Naive thymus-derived CD4-positive, alpha-beta T cell (primary cell): ENCODE measurements at regions not wholly inside any gene's neighbourhood (a gene's known extent, or its start where the extent isn't known, plus 50 kb on each side); places are given as distances from the start of the nearest gene placed in this dataset.

Experiments
- ATAC-seq: fragments of 150-1000 bp; cut with Tn5 transposase; 2 replicates; pipeline ENCODE4 v1.10.0; 2021; ENCODE audit warnings: mild to moderate bottlenecking, moderate library complexity
- CTCF ChIA-PET: fragments of 350-600 bp; sonication (Branson Sonifier 250); formaldehyde crosslinking; loops from one replicate; lab custom pipeline; 2021; ENCODE audit warnings: antibody characterized with exemption; lab: Charles Lee
- POLR2A ChIA-PET: fragments of 350-600 bp; sonication (Branson Sonifier 250); formaldehyde crosslinking; loops from one replicate; lab custom pipeline; 2021; ENCODE audit warnings: antibody characterized with exemption, inconsistent platforms; lab: Charles Lee
- DNase-seq, 9 donors: peaks; one replicate each; pipeline versions ENCODE4 v3.0.0 to v3.0.0-alpha.2; 2020 to 2022; ENCODE audit warnings: mixed read lengths in 1 of 9
- H3K27ac ChIP-seq: one replicate; pipeline ENCODE4 v1.7.0; 2013; ENCODE audit warnings: mild to moderate bottlenecking, low read depth, low read length, moderate library complexity
- H3K27me3 ChIP-seq, 2 donors: one replicate each; pipeline ENCODE4 v1.7.0; 2013; ENCODE audit warnings: low read length in 2 of 2, mild to moderate bottlenecking in 2 of 2, moderate library complexity in 2 of 2; ENCODE audit not compliant: control insufficient read depth in 2 of 2, insufficient read depth in 2 of 2
- H3K36me3 ChIP-seq, 3 experiments: 1 replicate in 2 of 3; 2 replicates in 1 of 3; pipeline ENCODE4 v1.7.0; 2013; ENCODE audit warnings: low read length in 3 of 3, mild to moderate bottlenecking in 3 of 3, moderate library complexity in 1 of 3; ENCODE audit not compliant: insufficient read depth in 3 of 3, control insufficient read depth in 2 of 3
- H3K4me1 ChIP-seq, 2 donors: one replicate each; pipeline ENCODE4 v1.7.0; 2013; ENCODE audit warnings: low read length in 2 of 2, mild to moderate bottlenecking in 2 of 2, moderate library complexity in 1 of 2; ENCODE audit not compliant: control insufficient read depth in 2 of 2, insufficient read depth in 2 of 2
- H3K4me3 ChIP-seq: 2 replicates; pipeline ENCODE4 v1.7.0; 2013; ENCODE audit warnings: mild to moderate bottlenecking, low read length
- H3K9me3 ChIP-seq, 3 experiments: 1 replicate in 2 of 3; 2 replicates in 1 of 3; pipeline ENCODE4 v1.7.0; 2013; ENCODE audit warnings: low read length in 3 of 3; ENCODE audit not compliant: control insufficient read depth in 2 of 3
- H3K27ac Mint-ChIP-seq, 9 donors: one replicate each; pipeline ENCODE4 v1.8.0; 2020 to 2022; ENCODE audit warnings: mixed read lengths in 9 of 9, mild to moderate bottlenecking in 8 of 9, moderate library complexity in 5 of 9, inconsistent platforms in 2 of 9
- H3K27me3 Mint-ChIP-seq, 5 donors: one replicate each; pipeline ENCODE4 v1.8.0; 2021 to 2022; ENCODE audit warnings: mixed read lengths in 5 of 5, mild to moderate bottlenecking in 1 of 5
- H3K36me3 Mint-ChIP-seq, 5 donors: one replicate each; pipeline ENCODE4 v1.8.0; 2020 to 2022; ENCODE audit warnings: mixed read lengths in 5 of 5, mild to moderate bottlenecking in 3 of 5, inconsistent platforms in 1 of 5
- H3K4me1 Mint-ChIP-seq, 7 donors: one replicate each; pipeline ENCODE4 v1.8.0; 2020 to 2022; ENCODE audit warnings: mixed read lengths in 7 of 7, mild to moderate bottlenecking in 3 of 7, inconsistent platforms in 1 of 7
- H3K4me3 Mint-ChIP-seq, 10 donors: one replicate each; pipeline ENCODE4 v1.8.0; 2020 to 2022; ENCODE audit warnings: mild to moderate bottlenecking in 10 of 10, mixed read lengths in 10 of 10, moderate library complexity in 6 of 10, inconsistent platforms in 2 of 10
- H3K9me3 Mint-ChIP-seq, 11 donors: one replicate each; pipeline ENCODE4 v1.8.0; 2020 to 2022; ENCODE audit warnings: mixed read lengths in 11 of 11, mild to moderate bottlenecking in 4 of 11, inconsistent platforms in 1 of 11, moderate library complexity in 1 of 11
- intact Hi-C, 2 donors: fragments of 100-400 bp; cut with micrococcal nuclease; formaldehyde crosslinking; loops; one replicate each; pipeline ENCODE4 v1.15.1; 2023

DNA sequence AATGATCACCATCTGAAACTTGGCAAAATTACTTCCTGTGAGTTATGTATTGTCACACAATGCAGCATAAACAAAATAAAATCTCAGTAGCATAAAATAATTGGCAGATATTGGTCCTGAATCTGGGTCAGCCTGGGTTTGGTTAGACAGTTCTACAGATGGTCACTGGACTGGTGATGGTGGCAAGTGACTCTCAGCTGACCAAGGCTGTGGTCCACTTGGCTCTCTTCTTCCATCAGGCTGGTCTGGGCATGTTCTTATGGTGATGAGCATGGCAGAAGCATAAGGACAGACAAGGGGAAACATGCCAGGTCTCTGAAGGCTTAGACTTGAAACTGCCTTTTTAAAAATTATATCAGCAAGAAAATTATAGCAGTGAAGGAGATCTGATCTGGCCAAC, 1205.0 kb upstream of the EPHA6 start:
- CTCF ChIA-PET, result no interaction called here
- H3K27ac ChIP-seq, result no peak overlapping the region
- Mint-ChIP-seq H3K4me1 (no peaks in the 10 kb centered on the region), H3K9me3 (peaks cover 9 to 43% (median 13%) of the 10 kb centered on the region in 11 donors), H3K36me3 (peaks cover 0 to 5% (median 0%) of the 10 kb centered on the region in 5 donors), H3K27ac (no peak overlapping the region), H3K4me3 (no peak overlapping the region), H3K27me3 (no peaks in the 10 kb centered on the region)
- intact Hi-C loops, result no loop called here
- POLR2A ChIA-PET, result no interaction called here
- no peaks in the 10 kb centered on the region for H3K36me3 ChIP-seq
- no peaks in the 10 kb centered on the region for H3K4me1 ChIP-seq
- no peak overlapping the region for H3K4me3 ChIP-seq
- no peak for ATAC-seq
- H3K9me3 ChIP-seq, result peaks cover 0 to 11% (median 0%) of the 10 kb centered on the region in 3 experiments
- no peak for DNase-seq
- no peaks in the 10 kb centered on the region for H3K27me3 ChIP-seq

DNA sequence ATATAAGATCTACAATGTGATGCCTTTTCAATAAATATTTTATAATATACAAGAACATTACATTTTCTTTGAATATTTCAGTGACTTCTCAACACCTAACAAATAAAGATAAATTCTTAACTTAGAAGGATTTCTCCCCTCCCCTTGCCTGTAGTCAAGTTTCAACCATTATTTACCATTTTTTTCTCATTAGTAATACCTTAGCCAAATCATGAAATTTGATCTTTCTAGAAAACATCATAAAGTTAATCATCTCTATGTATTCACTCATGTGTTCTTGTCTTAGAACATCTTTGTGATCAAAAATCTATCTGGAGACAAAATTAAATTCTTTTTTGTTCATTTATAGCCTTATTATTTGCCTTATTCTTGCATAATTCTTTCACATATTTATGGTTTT, 1201.8 kb upstream of the EPHA6 start:
- Mint-ChIP-seq H3K9me3 (peaks cover 3 to 19% (median 9%) of the 10 kb centered on the region in 11 donors), H3K4me3 (no peak overlapping the region), H3K4me1 (no peaks in the 10 kb centered on the region), H3K36me3 (peaks cover 0 to 3% (median 0%) of the 10 kb centered on the region in 5 donors), H3K27ac (no peak overlapping the region), H3K27me3 (no peaks in the 10 kb centered on the region)
- peaks cover 0 to 4% (median 0%) of the 10 kb centered on the region in 3 experiments for H3K9me3 ChIP-seq
- DNase-seq, result no peak
- CTCF ChIA-PET, result no interaction called here
- H3K4me3 ChIP-seq, result no peak overlapping the region
- no peaks in the 10 kb centered on the region for H3K4me1 ChIP-seq
- H3K36me3 ChIP-seq, result no peaks in the 10 kb centered on the region
- no peaks in the 10 kb centered on the region for H3K27me3 ChIP-seq
- no peak overlapping the region for H3K27ac ChIP-seq
- POLR2A ChIA-PET, result no interaction called here
- no peak for ATAC-seq
- intact Hi-C loops, result no loop called here

DNA sequence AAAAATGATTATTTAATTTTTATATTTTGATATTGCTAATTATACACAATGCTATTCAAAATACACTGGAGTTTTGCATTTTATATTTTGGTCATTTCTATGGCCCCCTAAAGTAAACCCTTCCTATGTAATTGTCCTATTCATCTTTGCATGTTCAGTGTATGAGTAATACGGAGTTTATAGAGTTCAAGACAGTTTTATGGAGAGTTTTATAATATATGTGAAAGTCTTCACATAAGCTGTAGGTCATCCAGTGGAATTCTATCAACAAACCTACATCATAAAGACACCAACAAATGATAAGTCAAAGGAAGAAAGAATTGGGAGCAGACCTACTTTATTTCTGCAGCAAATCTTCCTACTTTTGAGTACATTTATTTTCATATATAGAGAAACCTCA, 1200.4 kb upstream of the EPHA6 start:
- ChIA-PET POLR2A (no interaction called here), CTCF (no interaction called here)
- Mint-ChIP-seq H3K27me3 (no peaks in the 10 kb centered on the region), H3K9me3 (peaks cover 0 to 13% (median 6%) of the 10 kb centered on the region in 11 donors), H3K4me1 (no peaks in the 10 kb centered on the region), H3K36me3 (no peaks in the 10 kb centered on the region), H3K27ac (no peak overlapping the region), H3K4me3 (no peak overlapping the region)
- no peak for DNase-seq
- H3K36me3 ChIP-seq, result no peaks in the 10 kb centered on the region
- H3K27ac ChIP-seq, result no peak overlapping the region
- no peaks in the 10 kb centered on the region for H3K27me3 ChIP-seq
- no peak overlapping the region for H3K4me3 ChIP-seq
- intact Hi-C loops, result no loop called here
- no peaks in the 10 kb centered on the region for H3K4me1 ChIP-seq
- H3K9me3 ChIP-seq, result no peaks in the 10 kb centered on the region
- no peak for ATAC-seq

DNA sequence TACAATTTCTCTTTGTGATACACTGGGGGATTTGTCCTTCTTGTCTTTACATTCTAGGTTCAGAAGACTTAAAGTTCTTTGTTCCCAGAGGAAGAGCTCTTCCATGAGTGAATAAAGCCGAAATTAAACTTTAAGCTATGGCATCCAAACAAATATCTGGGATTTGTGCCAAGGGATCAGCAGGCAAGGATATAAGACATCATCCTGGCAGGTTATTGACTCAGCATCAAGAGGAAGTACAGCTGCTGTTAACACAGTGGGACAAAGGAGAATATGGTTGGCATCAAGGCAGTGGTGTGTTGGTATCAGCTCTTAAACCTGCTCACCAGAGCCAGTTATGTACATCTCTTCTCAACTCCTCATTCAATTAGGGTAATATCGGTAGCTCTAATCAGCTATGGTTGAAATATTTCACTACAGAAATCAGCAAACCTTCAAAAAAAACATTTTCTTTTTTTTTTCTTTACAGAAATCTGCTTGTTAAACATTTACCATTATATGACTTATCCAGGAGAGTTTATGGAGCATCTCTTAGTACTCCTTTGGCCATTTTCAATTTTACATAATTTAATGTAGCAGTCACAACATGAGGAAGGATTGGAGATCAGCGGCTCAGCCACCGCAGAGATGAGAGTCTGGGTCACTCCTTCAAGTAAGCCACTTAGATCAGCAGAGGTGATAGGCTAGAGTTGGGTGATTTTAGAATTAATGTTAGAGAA, 1198.6 kb upstream of the EPHA6 start:
- peaks cover 0 to 13% (median 4%) of the 10 kb centered on the region in 11 donors for H3K9me3 Mint-ChIP-seq
- H3K27ac Mint-ChIP-seq, result no peak overlapping the region
- intact Hi-C loops, result no loop called here
- ChIA-PET POLR2A (no interaction called here), CTCF (interaction anchor here (0.6 kb wide), 1 partner anchor 466 kb away, joined by 3 read pairs; no protein-coding TSS in a partner anchor)
- H3K4me1 ChIP-seq, result no peaks in the 10 kb centered on the region
- ATAC-seq (no peak), DNase-seq (no peak)
- no peak overlapping the region for H3K27ac ChIP-seq
- H3K4me1 Mint-ChIP-seq, result no peaks in the 10 kb centered on the region
- H3K27me3 ChIP-seq, result no peaks in the 10 kb centered on the region
- H3K4me3 Mint-ChIP-seq, result no peak overlapping the region
- no peak overlapping the region for H3K4me3 ChIP-seq
- no peaks in the 10 kb centered on the region for H3K27me3 Mint-ChIP-seq
- no peaks in the 10 kb centered on the region for H3K36me3 ChIP-seq
- no peaks in the 10 kb centered on the region for H3K9me3 ChIP-seq
- H3K36me3 Mint-ChIP-seq, result no peaks in the 10 kb centered on the region

DNA sequence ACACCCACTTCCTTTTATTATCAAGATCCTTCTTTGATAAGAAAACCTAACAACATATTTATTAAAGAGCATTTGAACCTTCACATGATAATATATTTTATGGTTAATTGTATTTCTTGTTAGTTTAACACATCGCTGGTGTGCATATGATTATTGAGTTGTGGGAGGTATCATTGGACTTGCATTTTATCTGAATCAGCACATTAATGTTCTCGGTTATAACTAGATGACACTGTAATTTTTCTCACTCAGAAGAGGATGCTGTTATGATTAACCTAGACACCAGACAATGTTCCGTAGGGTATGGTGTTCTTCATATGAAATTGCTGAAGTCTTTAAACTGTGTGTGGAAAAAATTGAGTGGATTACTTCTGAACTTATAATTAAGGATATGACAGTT, 1188.3 kb upstream of the EPHA6 start:
- H3K4me3 ChIP-seq, result no peak overlapping the region
- no peaks in the 10 kb centered on the region for H3K36me3 Mint-ChIP-seq
- H3K27me3 ChIP-seq, result no peaks in the 10 kb centered on the region
- H3K27ac ChIP-seq, result no peak overlapping the region
- peaks cover 0 to 6% (median 2%) of the 10 kb centered on the region in 11 donors for H3K9me3 Mint-ChIP-seq
- ChIA-PET CTCF (no interaction called here), POLR2A (no interaction called here)
- no peaks in the 10 kb centered on the region for H3K4me1 ChIP-seq
- no peaks in the 10 kb centered on the region for H3K4me1 Mint-ChIP-seq
- H3K4me3 Mint-ChIP-seq, result no peak overlapping the region
- DNase-seq, result no peak
- no peak overlapping the region for H3K27ac Mint-ChIP-seq
- H3K9me3 ChIP-seq, result no peaks in the 10 kb centered on the region
- H3K36me3 ChIP-seq, result no peaks in the 10 kb centered on the region
- H3K27me3 Mint-ChIP-seq, result no peaks in the 10 kb centered on the region
- no peak for ATAC-seq
- intact Hi-C loops, result no loop called here

DNA sequence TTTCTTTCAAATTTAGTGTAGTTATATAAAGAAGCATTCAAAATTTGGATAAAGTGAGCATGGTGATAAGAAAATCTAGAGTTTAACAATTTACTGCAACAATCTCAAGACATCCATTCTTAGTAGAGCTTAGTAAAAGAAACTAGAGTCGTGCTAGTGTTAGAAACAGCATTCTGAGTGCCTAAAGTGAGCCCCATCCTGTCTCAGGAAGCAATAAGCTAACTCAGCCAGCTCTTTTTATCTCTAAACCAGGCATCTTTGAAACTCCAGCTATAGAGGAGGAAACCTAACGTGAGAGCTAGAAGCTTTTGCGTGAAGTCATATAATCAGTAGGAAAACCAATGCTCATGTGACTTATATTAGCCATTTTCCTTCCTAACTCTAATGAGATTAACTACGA, 1187.1 kb upstream of the EPHA6 start:
- DNase-seq (no peak), ATAC-seq (no peak)
- no peaks in the 10 kb centered on the region for H3K4me1 ChIP-seq
- Mint-ChIP-seq H3K36me3 (no peaks in the 10 kb centered on the region), H3K9me3 (peaks cover 0 to 5% (median 0%) of the 10 kb centered on the region in 11 donors), H3K4me3 (no peak overlapping the region), H3K27me3 (no peaks in the 10 kb centered on the region), H3K4me1 (no peaks in the 10 kb centered on the region), H3K27ac (no peak overlapping the region)
- H3K27me3 ChIP-seq, result no peaks in the 10 kb centered on the region
- no peak overlapping the region for H3K27ac ChIP-seq
- intact Hi-C loops, result no loop called here
- ChIA-PET POLR2A (no interaction called here), CTCF (no interaction called here)
- no peak overlapping the region for H3K4me3 ChIP-seq
- no peaks in the 10 kb centered on the region for H3K9me3 ChIP-seq
- H3K36me3 ChIP-seq, result no peaks in the 10 kb centered on the region

DNA sequence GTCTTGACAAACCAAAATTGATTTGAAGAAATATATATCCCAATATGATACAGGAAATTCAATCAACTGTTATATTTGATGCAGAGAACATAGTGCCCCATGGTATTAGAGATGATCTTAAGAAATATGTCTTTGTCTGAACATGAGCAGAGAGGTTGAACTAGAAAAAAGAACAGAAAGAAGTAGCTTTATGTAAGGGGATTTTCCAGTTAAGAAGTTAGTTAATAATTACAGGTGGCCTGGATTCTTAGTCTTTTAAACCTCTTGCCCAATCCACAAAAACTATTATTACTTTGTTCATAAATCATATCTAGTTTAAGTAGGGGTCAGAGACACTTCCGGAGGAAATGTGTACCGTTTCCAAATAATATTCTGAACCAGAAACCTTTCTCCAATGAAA, 1186.7 kb upstream of the EPHA6 start:
- Histone ChIP-seq H3K4me1 (no peaks in the 10 kb centered on the region), H3K36me3 (no peaks in the 10 kb centered on the region), H3K4me3 (no peak overlapping the region), H3K27ac (no peak overlapping the region), H3K27me3 (no peaks in the 10 kb centered on the region), H3K9me3 (no peaks in the 10 kb centered on the region)
- Mint-ChIP-seq H3K4me3 (no peak overlapping the region), H3K4me1 (no peaks in the 10 kb centered on the region), H3K27me3 (no peaks in the 10 kb centered on the region), H3K9me3 (peaks cover 0 to 5% (median 0%) of the 10 kb centered on the region in 11 donors), H3K36me3 (no peaks in the 10 kb centered on the region), H3K27ac (no peak overlapping the region)
- POLR2A ChIA-PET, result no interaction called here
- CTCF ChIA-PET, result no interaction called here
- DNase-seq, result no peak
- intact Hi-C loops, result no loop called here
- no peak for ATAC-seq
